Activated CD8-positive, alpha-beta memory T cell treated with anti-CD3 and anti-CD28 coated beads for 36 hours (primary cell): ENCODE measurements at regions not wholly inside any gene's neighbourhood (a gene's known extent, or its start where the extent isn't known, plus 50 kb on each side); places are given as distances from the start of the nearest gene placed in this dataset.

Experiments
- CTCF ChIA-PET: fragments of 350-600 bp; sonication (Branson Sonifier 250); formaldehyde crosslinking; loops from one replicate; lab custom pipeline; 2021; ENCODE audit warnings: antibody characterized with exemption; lab: Charles Lee
- POLR2A ChIA-PET: fragments of 350-600 bp; sonication (Branson Sonifier 250); formaldehyde crosslinking; loops from one replicate; lab custom pipeline; 2021; ENCODE audit warnings: antibody characterized with exemption; lab: Charles Lee

- CTCF ChIA-PET: no interaction called here
- POLR2A ChIA-PET: no interaction called here
These were observed 301.1 kb downstream of the DIPK2A start for GRCh38 chr3:144272680-144273079.

GRCh38 chr3:144273601-144274000 is 302.0 kb downstream of the DIPK2A start:
- CTCF ChIA-PET: no interaction called here
- POLR2A ChIA-PET: no interaction called here

DNA sequence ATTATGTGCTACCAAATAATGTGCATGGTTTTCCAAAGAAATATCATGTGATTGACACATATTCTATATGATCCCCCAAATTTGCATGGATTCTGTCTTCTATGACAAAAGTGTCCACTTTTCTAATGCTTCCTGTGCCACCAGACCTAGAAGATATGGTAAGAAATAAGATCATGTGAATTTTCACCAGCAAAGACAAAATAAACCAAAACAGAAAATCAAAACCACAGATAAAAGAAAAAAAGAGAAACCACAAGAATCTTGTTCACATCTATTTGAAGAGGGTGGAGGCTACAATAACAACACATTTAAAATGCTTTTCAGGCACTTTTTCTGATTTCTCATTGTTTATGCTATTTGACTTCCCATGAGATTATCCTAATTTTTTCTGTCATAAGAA is 303.4 kb downstream of the DIPK2A start:
- POLR2A ChIA-PET: no interaction called here
- CTCF ChIA-PET: no interaction called here

DNA sequence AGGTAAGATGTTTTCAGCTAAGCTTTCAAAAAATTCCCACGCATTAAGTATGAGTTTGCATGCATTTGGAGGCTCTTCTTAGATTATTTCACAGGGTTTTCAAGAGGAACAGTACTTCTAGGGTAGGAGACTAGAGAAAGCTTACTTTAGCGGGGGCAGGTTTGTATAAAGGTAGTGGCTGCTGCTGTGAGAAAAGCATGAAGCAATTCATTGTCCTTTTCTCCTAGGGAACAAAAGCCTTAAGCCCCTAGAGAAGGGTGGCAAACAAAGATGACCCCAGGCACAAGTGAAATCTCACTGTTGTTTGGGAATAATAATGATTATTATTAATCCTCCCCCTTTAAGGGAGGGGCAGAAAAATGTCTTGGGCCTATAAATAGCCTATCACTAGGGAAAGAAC is 310.7 kb downstream of the DIPK2A start:
- ChIA-PET CTCF (no interaction called here), POLR2A (no interaction called here)

- ChIA-PET CTCF (no interaction called here), POLR2A (no interaction called here)
These were observed 314.8 kb downstream of the DIPK2A start for GRCh38 chr3:144286235-144286910.

DNA sequence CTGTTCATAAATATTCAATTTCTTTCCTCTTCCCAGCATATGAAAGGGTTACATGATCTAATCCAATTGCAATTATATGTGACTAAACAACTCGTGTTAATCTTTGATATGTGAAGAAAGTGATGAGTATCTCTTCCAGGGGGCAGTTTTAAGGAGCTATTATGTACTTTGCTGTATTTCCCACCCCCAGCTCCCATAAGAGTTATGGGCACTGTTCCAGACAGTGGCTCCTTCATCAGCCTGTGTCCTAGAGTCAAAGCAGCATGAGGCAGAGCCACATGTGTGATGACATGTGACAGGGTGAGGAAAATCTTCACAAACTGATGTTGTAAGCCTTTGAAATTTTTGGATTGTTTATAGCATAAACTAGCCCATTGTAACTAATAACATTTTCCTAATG is 315.4 kb downstream of the DIPK2A start:
- POLR2A ChIA-PET: no interaction called here
- CTCF ChIA-PET: no interaction called here

GRCh38 chr3:144289057-144289456 is 317.4 kb downstream of the DIPK2A start:
- CTCF ChIA-PET: no interaction called here
- POLR2A ChIA-PET: no interaction called here

DNA sequence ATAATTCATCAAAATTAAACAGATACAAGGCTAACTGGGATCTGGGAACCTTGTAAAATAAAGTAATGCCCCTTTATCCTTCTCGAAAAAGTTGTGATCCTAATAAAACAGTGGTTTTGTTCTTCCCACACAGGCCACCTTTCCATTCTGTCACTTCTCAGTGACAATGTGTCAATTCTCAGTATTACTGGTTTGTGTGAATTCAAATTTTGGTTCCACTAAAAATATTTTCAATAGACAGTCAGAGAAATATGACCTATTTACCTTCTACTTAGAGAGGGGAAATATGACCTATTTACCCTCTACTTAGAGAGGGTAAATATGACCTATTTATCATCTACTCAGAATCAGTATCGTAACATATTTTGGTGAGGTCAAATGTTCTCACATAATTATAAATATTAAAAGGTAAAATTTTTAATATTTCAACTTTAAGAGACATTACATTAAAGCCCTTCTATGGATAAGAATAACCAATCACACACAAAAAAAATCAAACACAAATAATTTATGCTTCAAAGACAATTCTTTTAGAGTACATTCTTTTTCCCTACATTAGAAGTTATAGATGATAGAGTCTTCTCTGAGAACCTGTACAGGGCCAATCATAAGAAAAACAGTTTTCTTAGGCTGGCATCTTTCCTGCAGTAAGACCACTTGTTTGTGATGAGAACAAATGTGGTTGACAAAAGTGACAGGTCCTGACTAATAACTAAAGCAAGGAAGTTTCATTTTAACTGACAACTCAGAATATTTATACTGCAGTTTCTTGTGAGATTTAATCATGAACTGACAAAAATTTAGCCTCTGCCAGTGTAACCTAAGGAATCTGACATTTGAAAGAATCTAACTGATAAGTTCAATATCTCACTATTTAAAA is 323.3 kb downstream of the DIPK2A start:
- POLR2A ChIA-PET: no interaction called here
- CTCF ChIA-PET: no interaction called here

- CTCF ChIA-PET: no interaction called here
- POLR2A ChIA-PET: no interaction called here
These were observed 324.0 kb downstream of the DIPK2A start for GRCh38 chr3:144295613-144296012.

DNA sequence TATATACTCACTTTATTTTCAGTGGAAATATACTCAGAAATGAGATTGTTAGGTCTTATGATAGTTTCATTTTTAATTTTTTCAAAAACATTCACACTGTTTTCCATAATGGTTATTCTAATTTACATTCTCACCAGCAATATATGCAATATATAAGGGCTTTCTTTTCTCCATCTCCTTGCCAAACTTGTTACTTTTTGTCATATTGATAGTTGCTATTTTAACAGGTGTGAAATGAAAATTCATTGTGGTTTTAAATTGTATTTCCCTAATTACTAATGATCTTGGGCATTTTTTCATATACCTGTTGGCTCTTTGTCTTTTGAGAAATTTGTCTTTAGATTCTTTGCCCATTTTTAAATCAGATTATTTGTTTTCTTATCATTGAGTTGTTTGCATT is 325.2 kb downstream of the DIPK2A start:
- CTCF ChIA-PET: no interaction called here
- POLR2A ChIA-PET: no interaction called here

GRCh38 chr3:144301863-144302262 is 330.2 kb downstream of the DIPK2A start:
- ChIA-PET CTCF (no interaction called here), POLR2A (no interaction called here)

GRCh38 chr3:144307951-144308350 is 336.3 kb downstream of the DIPK2A start:
- ChIA-PET CTCF (no interaction called here), POLR2A (no interaction called here)

DNA sequence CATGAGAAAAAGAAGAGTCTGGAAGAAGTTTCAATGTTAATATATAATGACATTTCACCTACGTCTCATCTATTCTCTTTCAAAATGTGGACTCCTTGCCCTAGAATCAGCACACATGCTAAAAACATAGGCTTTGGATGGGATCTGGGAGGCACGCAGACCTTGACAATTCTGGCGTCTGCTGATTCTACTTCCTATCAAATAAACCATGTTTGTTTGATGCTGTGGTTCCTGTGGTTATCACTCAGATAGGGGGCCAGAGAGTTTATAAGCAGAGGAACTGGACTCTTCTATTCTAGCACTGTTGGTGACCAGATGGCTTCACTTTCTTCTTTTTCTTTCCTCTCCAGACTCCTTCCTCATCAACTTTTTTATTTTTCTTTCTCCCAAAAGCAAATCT is 336.8 kb downstream of the DIPK2A start:
- CTCF ChIA-PET: no interaction called here

GRCh38 chr3:144312702-144313101 is 341.1 kb downstream of the DIPK2A start:
- CTCF ChIA-PET: no interaction called here
- POLR2A ChIA-PET: no interaction called here

More for the DNA sequence above, 336.8 kb downstream of the DIPK2A start:
- POLR2A ChIA-PET: no interaction called here

DNA sequence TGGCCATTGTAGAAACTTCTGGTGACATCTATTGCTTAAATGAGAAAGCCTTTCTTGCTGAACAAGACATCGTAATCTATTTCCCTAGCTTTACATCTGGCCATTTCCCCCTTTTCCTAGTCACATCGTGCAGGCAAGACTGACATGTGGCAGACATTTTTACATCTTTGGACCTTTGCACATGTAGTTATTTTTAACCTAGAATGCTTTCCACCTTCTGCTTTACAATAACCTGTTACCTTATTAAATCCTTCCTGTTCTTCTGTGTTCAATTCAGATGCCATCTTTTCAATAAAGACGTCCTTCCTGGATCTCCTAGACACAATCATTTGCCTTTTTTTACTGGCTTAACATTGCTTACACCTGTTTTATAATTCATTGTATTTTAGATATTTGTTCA is 343.3 kb downstream of the DIPK2A start:
- POLR2A ChIA-PET: no interaction called here
- CTCF ChIA-PET: no interaction called here

GRCh38 chr3:144317961-144318360 is 346.3 kb downstream of the DIPK2A start:
- CTCF ChIA-PET: no interaction called here
- POLR2A ChIA-PET: no interaction called here

- CTCF ChIA-PET: no interaction called here
- POLR2A ChIA-PET: no interaction called here
These were observed 352.5 kb downstream of the DIPK2A start for GRCh38 chr3:144324076-144324475.

DNA sequence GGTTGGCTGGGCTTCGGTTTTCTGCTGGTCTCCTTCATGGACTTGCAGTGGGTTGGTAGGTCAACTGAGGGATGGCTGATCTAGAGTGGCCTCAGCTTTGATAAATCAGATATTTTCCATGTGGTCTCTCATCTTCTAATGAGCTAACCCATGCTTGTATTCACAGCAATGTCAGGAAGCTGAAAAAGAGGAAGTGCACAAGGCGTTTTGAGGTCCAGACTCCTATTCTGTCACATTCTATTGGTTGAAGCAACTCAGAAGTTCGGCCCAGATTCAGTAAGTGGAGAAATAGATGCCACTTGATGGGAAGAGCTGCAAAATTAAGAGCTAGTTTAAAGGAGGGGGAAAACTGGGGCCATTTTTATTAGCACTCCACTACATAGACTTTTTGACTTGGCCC is 361.2 kb downstream of the DIPK2A start:
- CTCF ChIA-PET: no interaction called here

GRCh38 chr3:144341471-144341870 is 369.8 kb downstream of the DIPK2A start:
- POLR2A ChIA-PET: no interaction called here
- CTCF ChIA-PET: no interaction called here

More for the DNA sequence above, 361.2 kb downstream of the DIPK2A start:
- POLR2A ChIA-PET: no interaction called here

DNA sequence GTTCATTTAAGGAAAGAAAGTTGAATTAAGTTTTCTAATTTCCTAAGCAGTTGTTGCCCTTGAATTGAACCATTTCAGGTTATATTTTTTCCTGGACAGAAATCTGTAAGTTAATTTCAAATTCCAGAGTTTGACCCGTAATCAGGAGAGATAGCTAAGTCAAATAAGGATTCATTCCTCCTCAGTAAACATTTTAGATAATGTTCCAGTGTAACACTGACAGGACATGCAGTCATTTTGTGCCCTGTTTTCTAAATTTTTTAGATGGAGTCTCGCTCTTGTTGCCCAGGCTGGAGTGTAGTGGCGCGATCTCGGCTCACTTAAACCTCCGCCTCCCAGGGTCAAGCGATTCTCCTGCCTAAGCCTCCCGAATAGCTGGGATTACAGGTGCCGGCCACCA is 371.7 kb downstream of the DIPK2A start:
- ChIA-PET CTCF (no interaction called here), POLR2A (no interaction called here)

DNA sequence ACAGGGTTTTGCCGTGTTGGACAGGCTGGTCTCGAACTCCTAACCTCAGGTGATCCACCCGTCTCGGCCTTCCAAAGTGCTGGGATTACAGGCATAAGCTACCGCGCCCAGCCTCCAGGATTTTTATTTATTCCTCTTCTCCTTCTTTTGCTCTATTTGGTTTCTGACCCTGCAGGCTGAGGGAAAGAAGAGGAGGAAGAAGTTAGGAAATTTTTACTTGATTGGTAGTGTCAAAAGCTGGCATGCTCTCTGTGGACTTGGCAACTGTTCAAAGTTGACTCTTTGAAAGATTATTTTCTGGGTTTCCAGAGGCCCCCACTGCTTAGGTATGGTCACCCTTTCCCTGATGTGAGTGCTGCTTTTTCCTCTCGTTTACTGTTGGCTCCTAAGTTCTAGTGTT is 372.2 kb downstream of the DIPK2A start:
- CTCF ChIA-PET: no interaction called here
- POLR2A ChIA-PET: no interaction called here
